Stimulated activated CD4-positive, alpha-beta T cell treated with anti-CD3 and anti-CD28 coated beads, Interleukin-1b, Interleukin-23, amount 100 ng/mL, for 4 hours (primary cell): ENCODE measurements at regions not wholly inside any gene's neighbourhood (a gene's known extent, or its start where the extent isn't known, plus 50 kb on each side); places are given as distances from the start of the nearest gene placed in this dataset.
A peak's percentile ranks its signal among the peaks of the same experiment; 100 is the strongest.

Experiments used
- DNase-seq, 2 donors: peaks; one replicate each; pipeline ENCODE4 v3.0.0-alpha.2; 2020; ENCODE audit warnings: low read depth in 2 of 2

DNA sequence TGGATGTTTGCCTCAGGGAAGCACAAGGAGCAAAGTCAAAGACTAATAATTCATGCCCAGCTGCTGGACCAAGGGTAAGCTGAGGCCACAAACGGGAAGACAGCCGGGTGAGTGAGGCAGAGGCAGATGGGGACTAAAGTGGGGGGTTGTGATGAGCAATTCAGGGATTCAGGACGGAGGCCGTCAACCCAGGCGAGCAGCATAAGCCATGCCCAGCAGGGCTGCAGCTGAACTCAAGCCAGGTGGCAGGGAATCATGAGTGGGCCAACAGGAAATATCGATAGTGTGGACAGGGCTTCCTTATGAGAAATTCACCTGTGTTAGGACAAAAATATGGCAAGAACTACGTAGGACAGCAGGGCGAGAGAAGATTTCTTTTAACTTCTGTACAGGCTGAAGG, 246.8 kb downstream of the CDC5L start:
- no peak for DNase-seq

DNA sequence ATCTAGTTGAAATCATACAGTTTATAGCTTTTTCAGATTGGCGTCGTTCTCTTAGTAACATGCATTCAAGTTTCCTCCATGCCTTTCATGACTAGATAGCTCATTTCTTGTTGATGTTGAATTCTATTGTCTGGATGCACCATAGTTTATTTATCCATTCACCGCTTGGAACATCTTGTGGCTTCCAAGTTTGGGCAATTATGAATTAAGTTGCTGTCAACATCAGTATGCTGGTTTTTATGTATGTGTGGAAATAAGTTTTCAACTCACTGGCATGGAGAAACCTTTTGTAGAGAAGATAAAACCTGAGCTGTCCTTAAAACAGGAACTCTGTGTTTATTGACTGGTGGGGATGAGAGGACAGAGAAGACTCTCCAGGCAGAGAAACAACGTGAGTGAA, 248.0 kb downstream of the CDC5L start:
- no peak for DNase-seq

DNA sequence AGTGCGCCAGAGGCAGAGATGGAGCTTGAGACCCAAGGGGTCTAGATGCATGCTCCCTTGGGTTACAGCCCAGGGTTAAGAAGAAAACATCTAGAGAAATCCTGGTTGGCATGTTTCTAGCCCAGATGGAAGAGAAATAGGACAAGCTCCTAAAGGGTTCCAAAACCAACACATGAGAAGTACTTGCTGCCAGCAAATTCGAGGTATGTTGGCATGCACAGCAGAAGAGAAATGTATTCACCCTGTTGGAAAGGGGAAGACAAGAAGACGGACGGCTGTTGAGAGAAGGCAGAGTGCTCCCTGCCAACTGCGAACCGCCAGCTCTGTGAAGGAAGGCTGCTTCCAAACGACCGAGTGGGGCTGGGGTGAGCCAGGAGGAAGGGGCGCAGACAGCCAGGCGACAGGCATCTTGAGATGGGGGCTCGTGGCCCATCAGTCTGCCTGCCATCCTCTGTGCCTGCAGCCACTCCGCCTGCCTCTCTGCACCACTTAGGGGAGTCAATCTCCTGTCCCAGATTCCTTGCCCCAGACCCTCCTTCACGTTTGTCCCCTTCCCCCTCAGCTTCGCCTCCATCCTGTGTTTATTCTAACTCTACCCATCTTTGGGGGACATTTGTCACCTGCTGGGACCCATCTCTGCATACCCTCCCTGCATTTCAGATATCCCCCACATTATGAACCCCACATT, 249.2 kb downstream of the CDC5L start:
- no peak for DNase-seq

- no peak for DNase-seq
These were observed 254.0 kb downstream of the CDC5L start for GRCh38 chr6:44641344-44642031.

- DNase-seq: no peak
These were observed 254.8 kb downstream of the CDC5L start for GRCh38 chr6:44642349-44642748.

DNA sequence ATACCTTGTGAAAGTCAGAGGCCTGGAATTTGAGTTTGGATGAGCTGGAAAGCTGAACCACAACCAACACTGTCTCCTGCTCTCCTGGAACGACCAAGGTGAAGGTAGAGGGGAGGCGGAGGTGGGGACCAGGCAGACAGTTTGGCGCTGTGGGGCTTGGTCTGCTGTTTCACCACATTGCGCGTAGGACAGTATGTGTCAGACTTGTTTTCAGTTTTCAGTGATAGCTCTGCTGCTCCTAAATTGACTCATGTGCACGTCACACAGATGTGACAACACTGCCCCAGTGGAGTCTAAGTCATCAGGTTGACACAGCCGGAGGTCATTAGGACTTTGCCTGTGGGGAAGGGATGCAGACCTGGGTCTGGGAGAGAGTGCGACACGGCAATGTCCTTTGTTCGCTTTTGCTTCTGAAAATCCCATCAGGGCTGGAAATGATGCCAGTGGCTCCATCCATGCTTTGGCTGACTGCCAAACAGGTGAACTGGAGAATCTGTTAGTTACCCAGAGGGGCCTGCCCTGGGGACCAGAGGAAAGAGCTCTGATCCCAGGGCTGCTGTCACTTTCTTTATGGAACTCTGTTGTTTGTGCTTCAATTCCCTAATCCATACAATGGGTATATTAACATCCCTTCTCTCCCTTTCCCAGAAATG, 255.5 kb downstream of the CDC5L start:
- DNase-seq: peak in 1 of 2 donors; percentile 9

- DNase-seq: no peak
These were observed 257.8 kb downstream of the CDC5L start for GRCh38 chr6:44645276-44645675.

DNA sequence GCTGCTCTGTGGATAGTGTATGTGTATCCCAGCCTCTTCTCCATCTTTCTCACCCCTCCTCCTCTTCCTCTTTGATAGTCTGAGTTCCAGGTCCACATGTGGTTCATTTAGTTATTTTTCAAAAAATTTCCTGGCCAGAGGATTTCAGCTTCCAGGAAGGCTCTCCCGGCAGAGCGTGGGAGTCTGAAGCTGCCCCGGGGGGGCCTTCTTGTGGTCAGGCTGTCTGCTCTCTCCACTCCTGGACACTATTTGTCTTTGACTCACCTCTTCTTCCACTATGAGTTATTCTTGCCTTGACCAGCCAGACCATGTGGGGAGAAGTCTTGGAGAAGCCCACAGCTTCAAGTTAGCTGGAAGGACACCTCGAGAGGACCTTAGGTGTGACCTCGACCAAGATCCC, 258.8 kb downstream of the CDC5L start:
- DNase-seq: no peak

GRCh38 chr6:44649365-44650025, 262.0 kb downstream of the CDC5L start:
- no peak for DNase-seq

DNA sequence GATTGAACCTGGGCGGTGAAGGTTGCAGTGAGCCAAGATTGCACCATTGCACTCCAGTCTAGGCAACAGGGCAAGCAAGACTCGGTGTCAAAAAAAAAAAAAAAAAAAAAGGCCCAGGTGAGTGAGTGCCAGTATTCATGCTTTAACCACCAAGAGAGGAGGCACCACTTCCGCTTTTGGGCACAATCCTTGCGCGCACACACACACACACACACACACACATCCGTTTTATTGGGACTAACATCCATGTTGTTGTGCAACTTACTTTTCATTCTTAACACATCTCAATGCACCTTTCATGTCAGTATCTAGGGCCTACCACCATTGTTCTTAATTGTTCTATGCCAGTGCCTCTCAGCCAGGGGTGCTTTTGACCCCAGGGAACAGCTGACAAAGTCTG, 263.0 kb downstream of the CDC5L start:
- no peak for DNase-seq

DNA sequence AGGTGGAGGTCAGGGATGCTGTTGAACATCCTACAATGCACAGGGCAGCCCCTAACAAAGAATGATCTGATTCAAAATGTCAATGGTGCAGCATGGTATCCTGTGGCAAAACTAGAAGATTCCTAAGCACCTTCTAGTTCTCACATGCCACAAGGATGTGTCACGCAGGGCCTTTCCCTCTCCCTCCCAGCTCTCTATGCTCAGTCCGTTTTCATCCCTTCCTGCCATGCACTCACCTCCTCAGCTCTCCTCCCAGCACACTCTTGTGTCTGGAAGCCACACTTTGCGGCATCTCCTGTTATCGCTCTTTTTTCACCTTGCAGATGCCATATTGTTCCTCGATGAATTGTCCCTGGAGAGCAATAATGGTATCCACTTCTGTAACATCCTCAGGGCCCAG, 263.4 kb downstream of the CDC5L start:
- DNase-seq: no peak

DNA sequence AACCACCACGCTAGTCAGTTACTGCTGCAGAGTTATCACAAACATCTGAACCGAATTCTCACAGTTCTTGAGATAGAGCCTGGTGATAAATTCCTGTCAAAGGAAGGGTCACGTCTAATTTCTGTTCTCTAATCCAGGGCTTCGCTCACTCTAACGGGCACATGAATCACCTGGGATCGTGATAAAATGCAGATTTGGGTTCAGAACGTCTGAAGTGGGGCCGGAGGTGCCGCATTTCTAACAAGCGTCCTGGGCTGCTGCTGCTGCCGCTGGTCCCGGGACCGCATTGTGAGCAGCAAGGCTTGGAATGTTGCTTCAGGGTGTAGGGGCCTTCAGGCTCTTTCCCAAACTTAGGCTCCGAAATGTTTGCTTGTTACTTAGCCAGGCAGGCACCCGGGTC, 264.1 kb downstream of the CDC5L start:
- DNase-seq: no peak

DNA sequence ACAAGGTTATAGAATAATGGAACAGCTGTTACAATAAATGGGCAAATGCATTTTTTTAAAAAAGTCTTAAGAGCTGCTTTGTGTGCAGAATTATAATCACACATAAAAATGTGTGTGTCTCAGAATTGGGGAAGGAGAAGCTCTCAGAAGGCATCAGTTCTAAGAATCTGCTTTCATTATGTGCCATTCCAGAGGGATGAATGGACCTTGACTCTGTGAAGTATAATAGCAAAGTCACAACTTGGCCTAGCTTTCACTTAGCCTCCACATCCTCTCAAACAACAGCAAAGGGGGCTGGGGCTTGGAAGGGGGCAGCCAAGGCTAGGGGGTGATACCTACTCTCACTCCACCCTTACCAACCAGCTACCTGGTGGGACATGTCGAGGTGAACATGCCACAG, 265.0 kb downstream of the CDC5L start:
- DNase-seq: no peak

DNA sequence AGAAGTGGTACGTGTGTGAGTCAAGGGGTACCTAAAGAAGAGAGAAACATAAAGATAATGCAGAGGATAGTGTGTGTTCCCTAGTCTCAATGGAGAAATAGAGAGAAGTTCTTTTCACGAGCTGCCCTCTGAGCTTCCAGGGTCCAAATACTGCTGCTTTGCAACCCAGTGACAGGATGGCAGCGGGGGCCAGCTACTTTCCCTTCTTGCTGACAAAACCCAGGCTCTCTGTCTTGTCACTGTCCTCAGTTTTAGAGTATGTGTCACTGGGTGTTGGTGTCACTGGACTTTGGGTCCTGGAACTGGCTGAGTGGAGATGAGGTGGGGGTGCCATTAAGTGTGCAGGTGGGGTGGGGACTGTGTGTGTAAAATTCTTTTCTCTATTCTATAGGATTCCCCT, 265.6 kb downstream of the CDC5L start:
- DNase-seq: no peak

DNA sequence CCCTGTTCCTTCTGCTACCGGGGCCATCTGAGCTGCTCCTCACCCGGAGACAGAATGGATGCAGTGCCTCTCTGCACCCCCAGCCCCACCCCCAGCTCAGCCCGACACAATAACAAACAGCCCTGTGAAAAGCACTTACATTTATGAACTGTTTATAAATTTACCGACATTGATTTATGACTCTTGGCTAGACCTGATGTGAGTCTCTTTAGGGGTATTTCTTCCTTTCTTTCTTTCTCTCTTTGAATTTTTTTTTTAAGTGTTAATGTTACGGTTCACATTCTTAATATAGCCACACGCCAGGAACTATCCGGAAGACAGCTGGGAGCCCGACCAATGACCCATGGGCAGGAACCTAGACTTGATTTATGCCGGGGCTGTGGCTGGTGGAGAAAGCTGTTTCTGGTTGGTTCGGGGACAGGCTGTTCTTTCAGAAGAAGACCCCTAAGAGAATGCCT, 266.3 kb downstream of the CDC5L start:
- DNase-seq: no peak

GRCh38 chr6:44655412-44656342, 268.2 kb downstream of the CDC5L start:
- peak; percentile 67 to 76 for DNase-seq

GRCh38 chr6:44656691-44657090, 269.2 kb downstream of the CDC5L start:
- DNase-seq: no peak

DNA sequence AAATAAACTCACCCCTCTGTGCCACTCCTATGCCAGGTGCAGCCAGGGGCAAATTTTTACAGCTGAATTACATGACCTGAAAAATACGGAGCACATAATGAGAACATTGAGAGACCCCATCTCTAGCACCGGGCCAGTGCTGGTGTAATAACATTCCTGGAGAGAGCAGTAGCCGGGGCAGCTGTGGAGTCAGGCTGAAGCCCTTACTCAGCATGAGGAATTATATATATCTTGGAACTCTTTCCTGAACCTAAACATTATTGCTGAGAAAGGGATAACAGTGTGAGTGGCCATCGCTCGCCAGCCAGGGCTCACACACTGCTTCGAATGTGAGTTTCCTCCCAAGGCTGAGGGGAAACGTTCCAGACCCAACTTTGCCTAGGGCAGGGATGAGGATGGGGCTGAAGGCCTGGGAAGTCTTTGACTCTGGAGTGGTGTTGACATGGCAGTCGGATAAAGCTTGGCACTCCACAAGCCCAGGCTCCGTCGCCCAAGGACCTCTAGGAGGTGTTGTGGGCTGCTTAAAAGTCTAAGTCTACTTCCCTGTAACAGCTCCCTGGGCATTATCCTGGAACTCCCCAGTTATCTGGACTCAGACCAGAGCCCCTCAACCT, 269.8 kb downstream of the CDC5L start:
- no peak for DNase-seq

GRCh38 chr6:44658571-44658970, 271.1 kb downstream of the CDC5L start:
- DNase-seq: no peak

DNA sequence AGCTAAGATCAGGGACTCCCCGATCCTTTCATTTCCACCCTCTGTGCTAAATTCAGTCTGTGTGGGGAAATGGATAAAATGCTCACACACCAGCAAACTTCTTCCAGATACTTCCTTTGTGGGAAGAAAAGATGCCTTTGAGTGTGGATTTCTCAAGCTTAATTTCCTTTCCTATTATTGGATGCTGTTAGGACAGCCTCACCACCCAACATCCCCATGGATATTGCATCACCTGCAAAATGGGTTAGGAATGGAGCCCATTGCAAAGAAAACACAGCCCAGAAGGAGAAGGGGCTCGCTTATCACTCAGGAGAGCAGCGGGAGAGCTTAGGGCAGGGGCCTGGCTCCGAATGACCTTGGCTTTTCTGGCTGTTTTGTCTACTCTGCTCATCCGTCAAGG, 272.2 kb downstream of the CDC5L start:
- no peak for DNase-seq
